NCI-H1694 treated with DMSO at 0.1 percent for 48 hours (cell line): ENCODE measurements at regions not wholly inside any gene's neighbourhood (a gene's known extent, or its start where the extent isn't known, plus 50 kb on each side); places are given as distances from the start of the nearest gene placed in this dataset.

Experiments used
- DNase-seq: peaks from one replicate; lab custom pipeline; 2025; lab: John Stamatoyannopoulos, UW

DNA sequence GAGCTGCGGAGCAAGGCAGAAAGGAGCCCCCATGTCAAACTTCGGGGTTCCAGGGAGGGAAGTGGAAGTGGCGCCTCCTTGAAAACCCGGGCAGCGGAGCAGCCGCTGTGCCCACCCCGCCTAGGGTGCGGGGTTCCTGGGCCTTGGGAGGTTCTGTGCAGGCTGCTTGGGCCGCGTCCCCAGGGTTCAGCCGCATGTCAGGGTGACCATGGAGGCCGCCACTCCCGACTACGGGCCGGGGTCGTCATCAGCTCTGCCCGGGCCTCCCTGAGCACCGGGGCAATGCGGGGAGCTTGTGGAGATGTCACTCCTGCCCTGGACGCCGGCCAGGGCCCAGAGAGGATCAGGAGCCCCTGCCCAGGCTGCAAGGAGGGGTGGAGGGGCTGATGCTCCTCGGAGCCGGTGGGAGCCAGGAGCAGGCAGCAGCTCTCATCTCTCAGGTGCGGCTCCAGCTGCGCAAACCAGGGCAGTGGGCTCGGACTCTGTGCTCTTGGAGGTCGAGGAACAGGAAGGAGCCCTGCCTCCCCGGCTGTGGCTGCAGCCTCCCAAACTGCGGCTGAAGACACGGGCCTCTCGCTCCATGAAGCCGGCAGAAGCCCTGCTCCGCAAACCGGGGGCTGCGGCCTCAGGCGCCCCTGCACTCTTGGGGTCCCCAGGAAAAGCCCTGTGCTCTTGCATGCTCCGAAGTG is 1286.5 kb downstream of the TMEM121 start:
- DNase-seq, result no peak

DNA sequence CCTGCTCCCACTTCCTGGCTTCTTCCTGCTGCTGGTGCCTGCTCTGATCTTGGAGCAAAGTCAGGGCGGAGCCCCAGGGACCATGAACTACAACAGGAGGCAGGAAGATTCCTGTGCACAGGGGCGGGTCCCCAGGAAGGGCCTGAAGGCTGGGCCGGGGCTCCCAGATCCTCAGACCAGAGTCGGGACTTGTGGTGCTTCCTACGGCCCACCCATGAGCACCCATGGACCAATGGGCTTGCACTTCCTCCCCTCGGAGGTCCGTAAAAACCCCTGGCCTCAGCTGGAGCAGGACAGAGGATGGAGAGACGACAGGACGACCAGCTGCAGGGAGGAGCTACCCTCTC is 1287.1 kb downstream of the TMEM121 start:
- DNase-seq, result no peak

DNA sequence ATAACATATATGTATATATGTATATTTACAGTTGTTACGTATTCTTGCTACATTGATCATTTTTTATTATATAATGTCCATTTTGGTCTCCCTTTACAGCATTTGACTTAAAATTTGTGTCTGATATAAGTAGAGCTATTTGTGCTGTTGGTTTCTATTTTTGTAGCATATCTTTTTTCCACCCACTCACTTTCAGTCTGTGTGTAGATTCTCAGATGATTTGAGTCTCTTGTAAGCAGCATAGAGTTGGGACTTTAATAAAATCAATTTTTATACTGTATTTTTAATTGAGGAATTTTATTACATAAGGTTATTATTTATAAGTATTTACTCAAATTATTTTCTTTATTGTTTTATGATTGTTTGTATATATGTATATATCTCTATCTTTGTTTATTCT is 1293.7 kb downstream of the TMEM121 start:
- DNase-seq, result no peak

DNA sequence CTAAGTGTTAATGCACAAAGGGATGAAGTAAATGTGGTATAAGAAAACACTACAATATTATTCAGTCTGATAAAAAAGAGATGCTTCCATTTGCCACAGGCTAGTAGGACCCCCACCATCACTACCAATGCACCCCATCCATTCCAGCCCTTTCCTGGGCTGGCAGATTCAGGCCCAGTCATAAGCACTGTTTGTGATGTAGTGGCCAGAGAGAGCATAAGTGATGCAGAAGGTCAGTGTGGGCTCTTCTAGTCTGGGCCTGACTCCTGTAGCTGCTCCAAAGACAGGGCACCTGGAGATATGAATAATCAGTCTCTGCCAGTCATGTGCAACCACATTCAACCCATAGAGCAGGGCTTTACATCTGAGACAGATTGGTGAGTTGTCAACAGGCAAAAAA is 1294.7 kb downstream of the TMEM121 start:
- DNase-seq, result no peak

DNA sequence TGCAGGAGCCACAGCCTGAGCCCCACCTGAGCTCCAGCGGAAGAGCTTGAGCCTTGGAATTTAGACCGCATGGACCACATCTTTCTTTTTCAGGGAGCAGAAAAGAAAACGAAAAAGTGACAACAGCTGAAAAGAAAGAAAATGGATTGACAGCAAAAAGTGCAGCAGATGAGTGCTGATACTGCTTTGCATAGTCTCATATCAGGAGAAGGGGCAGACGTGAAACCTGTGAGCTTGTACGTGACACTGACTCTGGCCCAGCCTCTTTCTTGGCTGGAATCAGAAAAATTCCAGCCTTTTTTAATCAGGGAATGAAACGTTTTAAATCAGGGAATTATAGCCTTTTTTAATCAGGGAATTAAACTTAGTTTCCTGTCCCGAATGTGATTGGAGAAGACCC is 1296.5 kb downstream of the TMEM121 start:
- no peak for DNase-seq

DNA sequence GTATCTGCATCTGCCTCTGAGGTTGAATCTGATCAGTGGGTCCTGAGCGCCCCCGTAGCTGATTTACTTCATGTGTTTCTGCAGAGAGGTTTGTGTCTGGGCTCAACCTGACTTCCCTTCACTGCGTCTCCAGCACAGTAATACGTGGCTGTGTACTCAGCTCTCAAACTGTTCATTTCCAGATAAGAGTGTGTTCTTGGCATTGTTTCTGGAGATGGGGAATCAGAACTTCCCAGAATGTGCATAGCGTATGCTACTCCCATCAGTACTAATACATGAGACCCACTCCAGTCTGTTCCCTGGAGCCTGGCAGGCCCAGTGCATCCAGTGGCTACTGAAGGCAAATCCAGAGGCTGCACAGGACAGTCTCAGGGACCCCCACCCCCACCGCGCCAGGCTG is 1297.2 kb downstream of the TMEM121 start:
- no peak for DNase-seq

DNA sequence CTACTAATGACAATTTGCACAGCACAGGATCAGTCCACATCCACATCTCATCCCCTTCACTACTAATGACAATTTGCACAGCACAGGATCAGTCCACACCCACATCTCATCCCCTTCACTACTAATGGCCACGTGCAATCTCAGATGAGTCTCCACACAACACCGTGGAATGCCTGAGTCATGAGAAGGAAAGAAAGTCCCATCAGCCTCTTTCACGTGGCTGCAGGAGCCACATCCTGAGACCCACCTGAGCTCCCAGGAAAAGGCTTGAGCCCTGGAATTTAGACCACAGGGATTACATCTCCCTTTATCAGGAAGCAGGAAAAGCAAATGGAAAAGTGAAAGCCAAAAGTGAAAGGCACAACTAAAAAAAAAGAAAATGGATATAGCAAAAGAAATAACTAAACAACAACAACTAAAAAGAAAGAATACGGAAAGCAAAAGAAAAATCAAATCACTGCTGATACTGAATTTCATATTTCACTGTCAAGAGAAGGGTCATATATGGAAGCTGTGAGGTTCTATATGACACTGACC is 1300.5 kb downstream of the TMEM121 start:
- DNase-seq, result no peak

DNA sequence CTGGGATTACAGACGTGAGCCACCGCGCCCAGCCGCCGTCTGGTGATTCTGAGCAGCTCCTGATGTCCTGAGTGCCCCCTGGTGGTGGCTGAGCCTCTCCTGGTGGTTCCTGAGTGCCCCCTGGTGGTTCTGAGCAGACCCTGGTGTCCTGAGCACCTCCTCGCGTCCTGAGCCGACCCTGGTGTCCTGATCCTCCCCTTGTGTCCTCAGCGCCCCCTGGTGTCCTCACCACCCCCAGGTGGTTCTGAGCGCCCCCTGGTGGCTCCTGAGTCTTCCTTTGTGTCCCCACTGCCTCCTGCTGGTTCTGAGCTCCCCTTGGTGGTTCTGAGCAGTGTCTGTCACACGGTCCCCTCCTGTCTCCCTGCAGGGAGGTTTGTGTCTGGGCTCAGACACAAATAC is 1304.9 kb downstream of the TMEM121 start:
- DNase-seq, result no peak

DNA sequence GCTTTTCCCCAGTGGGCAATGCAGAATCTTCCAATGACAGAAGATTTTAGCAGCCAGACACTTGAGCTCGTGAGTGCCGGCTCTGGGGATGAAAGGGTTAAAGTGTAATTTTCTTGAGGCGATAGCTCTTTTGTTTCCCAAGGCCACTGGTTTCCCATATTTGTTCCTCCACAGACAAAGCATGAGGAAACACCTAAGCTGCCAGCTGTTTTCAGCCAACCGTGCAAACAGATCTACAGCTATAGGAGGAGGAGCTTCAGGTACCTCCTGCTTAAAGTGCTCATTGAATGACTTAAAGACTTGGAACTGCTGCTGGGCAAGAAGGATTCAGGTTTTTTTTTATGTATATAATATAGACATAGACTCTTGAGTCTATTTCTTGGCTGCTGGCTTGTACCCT is 1311.5 kb downstream of the TMEM121 start:
- DNase-seq, result no peak

DNA sequence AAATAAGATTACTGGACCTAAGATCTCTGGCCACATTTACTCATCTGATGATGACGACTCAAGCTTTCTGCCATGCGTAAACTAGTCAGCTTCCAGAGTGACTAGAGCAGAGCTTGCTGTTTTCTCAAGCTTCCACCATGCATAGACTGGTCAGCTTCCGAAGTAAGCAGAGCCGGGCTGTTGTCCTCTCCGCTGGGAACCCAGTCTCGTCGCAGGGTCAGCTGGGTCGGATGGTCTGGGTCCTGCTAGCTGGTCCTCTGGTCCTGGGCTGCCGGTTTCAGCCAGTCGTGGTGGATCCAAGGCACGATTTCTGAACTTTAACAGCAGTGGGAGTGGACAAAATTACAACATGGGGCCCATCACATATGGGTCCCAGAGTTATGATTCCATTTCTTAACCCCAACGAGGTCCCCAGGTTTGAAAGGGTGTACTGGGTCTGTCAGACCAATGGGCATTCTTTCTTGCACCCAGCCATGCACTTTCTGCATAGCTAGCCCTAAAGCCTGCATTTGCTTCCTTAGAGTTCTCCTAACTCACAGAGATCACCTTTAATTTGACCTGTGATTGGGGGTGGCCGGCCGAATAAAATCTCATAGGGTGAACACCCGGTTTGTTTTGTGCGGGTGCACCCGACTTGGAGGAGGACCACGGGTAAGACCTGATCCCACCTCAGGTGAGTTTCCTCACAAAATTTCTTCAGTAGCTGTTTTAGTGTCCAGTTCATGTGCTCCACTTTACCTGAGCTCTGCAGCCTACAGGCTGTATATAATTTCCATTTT is 1312.8 kb downstream of the TMEM121 start:
- DNase-seq, result no peak

DNA sequence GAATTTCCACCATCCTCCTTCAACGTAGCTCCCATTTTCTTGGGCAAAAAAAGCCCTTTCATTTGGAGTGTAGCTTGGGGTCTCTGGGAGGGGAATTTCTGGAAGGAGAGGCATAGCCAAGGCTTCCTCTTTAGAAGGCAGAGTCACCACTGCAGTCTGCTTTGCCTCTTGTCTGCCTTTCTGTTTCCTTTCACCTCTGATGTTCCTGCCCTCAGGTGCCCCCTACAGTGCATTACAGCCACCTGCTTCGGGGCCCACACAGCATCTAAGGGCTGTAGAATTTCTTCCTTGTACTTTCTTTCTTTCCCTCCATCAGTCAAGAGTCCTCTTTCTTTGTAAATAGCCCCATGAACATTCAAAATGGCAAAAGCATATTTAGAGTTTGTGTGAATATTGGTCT is 1313.9 kb downstream of the TMEM121 start:
- DNase-seq, result no peak

DNA sequence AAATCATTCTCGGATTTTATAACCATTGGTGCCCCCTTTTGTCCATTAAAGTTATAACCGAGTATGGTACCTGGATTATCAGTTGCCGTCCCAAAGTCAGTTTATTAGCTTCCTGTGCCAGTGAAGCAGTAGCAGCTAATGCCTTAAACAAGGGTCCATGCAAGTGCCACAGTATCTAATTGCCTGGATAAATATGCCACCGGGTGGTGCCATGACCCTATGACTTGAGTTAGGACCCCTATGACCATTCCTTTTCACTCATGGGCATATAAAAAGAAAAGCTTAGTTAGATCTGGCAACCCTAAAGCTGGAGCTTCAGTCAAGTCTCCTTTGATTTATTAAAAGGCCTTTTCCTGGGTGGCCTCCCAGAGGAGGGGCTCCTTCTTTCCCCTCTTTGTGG is 1314.6 kb downstream of the TMEM121 start:
- DNase-seq, result no peak

DNA sequence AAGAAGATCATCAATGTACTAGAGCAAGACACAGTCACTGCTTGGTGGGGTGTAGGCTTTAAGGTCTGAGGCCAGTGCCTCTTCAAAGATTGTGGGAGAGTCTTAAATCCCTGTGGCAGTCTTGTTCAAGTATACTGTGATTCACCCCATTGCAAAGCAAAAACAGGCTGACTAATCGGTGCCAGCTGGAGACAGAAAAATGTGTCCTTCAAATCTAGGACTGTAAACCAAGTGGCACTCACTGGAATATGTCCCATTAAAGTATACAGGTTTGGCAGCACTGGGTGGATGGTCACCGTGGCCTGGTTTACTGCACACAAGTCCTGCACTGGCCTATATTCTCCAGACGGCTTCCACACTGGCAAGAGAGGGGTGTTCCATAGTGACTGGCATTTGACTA is 1315.3 kb downstream of the TMEM121 start:
- DNase-seq, result no peak

DNA sequence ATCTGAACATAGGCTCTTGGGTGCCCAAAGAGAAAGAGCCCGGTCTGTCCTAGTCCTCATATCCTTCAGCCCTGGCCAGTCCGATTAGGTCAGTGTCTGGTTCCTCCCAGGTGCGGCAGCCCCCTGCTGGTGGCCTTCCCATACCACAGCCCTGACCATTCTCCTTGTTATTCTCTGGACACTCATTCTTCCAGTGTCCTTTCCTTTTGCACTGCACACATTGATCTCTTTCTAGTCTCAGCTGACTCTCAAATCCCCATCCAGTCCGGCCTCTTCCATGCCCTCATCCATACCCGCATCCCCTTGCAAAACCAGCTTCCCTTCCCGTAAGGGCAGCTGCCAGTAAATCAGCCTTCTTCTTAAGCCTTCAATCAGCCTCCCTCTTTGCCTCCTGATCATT is 1316.3 kb downstream of the TMEM121 start:
- no peak for DNase-seq

DNA sequence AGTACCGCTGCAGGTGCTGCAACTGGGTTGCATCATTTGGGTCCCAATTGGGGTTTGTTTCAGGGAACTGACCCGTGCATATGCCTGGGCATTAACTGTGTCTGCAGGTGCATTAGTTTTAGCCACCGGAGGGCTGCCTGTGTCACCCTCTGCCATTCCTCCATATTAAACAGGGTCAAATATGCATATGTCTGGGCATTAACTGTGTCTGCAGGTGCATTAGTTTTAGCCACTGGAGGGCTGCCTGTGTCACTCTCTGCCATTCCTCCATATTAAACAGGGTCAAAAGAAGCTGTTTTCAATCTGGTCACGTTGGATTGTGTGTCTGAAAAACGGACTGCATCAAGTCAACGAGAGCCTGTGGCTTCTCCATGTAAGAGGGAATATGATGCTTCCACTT is 1317.0 kb downstream of the TMEM121 start:
- DNase-seq, result no peak

DNA sequence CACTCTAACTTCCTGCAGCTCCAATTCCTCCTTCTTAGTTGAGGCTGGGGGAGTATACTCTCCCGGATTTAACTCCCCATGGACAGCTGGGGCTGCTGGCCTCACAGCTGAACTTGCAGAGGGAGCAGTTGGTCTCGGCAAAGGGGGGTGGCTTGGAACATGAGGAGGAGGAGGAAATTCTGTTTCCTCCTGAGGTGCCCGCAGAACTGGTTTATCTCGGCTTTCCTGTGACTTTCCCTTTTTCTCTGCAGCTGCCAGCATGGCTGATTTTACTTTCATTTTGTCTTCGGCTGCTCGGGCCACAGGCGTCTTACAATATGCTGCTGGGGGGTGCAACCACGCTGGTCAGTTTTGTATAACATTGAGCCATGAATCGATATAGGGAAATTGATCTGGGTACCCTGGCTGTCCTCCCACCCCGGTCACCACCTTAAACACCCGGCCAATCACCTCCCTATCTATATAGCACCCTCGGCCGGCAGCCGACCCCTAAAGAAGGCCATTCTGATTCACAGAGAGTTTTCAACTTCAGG is 1317.6 kb downstream of the TMEM121 start:
- DNase-seq, result no peak

DNA sequence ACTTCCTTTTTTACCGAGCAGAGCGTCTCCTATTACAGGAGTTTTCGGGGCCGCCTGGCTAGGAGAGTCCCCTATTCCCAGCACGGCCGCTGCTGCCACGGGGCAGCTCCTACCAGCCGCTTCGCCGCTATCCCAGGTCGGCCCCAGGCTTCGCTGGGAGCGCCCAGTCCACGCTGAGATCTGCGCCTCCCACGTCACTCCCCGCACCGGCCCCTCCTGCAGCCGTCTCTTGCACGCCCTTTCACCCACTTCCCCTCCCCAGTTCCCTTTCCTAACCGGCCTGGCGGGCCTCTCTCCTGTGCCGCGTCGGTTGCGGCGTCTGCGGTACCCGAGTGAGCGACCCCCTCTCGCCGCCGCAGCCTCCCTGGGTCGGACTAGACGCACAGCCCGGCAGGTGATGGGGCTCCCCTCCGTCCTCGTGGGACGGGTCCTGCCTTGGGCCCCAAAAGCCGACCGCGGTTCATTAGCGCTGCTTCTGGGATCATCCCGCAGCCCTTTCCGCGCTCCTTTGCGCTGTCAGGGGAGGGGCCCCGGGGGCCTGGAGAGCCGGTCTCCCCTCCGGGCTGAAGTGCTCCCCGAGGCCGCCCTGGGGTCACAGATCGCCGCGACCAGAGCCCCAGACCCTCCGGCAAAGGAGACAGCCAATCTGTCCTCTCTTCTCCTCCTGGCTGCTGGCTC is 1318.4 kb downstream of the TMEM121 start:
- no peak for DNase-seq

DNA sequence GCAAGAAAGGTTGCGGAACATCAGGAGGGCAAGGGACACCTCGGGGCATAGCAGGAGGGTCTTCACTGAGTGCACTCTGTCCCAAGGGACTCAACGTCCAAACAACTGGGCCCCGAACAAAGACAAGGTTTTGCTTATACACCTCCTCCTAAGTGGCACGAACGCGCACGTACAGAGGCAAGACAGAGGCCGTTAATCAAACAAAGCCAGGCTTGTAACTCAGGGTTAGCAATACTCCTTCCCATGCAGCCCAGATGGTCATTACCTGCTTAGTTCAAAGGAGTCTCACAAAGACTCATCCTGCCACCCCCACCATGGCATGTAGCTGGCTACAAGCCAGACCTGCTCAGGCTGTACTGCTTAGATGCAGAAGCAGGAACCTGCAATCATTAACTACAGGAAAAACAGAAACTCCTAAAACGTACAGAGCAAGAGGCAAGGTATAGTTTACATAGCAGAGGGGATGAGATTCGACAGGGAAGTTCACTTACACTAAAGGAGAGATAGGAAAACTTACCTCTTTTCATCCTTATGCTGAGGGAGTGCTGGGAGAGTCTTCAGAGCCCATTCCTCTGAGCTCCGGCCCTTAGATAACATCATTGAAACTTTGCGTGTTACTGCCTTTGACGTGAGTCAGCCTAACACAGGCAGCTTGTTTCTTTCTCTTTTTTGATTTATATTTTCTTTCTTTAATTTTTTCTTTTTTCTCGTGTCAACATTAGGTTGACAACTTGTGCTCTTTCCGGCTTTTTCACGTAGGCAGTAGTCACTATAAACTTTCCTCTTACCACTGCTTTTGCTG is 1319.1 kb downstream of the TMEM121 start:
- no peak for DNase-seq

DNA sequence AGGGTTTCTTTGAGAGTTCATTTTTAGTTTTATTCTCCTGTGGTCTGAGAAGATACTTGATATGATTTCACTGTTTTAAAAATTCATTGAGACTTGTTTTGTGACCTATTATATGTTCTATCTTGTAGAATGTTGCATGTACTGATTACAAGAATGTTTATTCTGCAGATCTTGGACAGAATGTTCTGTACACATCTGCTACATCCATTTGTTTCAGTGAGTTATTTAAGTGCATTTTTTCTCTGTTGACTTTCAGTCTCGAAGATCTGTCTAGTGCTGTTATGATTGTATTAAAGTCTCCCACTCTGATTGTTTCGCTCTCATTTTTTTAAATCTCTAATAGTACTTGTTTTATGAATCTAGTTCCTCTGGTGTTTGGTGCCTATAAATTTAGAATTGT is 1319.8 kb downstream of the TMEM121 start:
- DNase-seq, result no peak

DNA sequence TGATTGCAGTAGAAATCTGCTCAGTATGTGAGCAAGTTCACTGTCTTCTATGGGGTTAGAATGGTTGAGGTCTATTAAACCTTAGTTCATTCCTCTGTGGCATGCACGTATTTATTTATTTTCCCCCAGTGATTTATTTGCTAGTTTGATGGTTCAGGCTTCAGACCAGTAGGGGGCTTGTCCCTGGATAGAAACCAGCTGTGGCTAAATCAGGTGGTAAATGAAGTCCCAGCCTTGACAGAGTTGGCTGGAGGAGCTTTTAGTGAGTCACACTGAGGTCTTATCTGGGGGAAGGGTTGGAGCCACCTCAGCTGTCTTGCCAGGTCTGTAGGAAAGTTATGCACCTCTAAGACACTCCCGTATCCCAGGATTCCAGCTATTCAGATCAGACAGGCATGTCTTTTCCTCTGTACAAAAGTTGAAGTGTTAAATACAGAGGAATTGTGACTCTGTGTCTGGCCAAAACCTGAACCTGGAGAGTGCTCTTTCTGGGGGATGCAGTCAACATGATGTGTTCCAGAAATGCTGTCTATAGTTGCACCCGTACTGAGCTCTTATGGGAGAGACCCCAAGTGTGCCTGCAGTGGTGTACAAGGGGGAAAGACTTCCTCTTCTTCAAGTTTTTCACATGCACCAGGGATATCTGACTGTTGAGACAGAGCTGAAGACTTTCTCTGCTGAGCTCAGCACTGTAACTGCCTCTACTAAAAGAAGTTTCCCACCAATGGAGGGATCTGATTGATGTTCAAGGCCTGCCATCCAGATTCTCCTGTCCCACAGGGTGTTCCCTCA is 1322.1 kb downstream of the TMEM121 start:
- no peak for DNase-seq
